Testis (tissue), 2 donors: ENCODE measurements at regions not wholly inside any gene's neighbourhood (a gene's known extent, or its start where the extent isn't known, plus 50 kb on each side); places are given as distances from the start of the nearest gene placed in this dataset.

Experiments
- CTCF ChIP-seq, 3 experiments: fragments of 450-650 bp in 2 of 3; fragments of 200-600 bp in 1 of 3; sonication (generic) in 1 of 3; IDR thresholded peaks; one replicate each; pipeline ENCODE4 v1.5.1; 2016 to 2019; ENCODE audit warnings: antibody characterized with exemption in 3 of 3, mild to moderate bottlenecking in 2 of 3, moderate library complexity in 1 of 3
- POLR2A ChIP-seq: fragments of 450-650 bp; IDR thresholded peaks from one replicate; pipeline ENCODE4 v1.6.1; 2017; ENCODE audit warnings: antibody characterized with exemption, mild to moderate bottlenecking, moderate library complexity

- TF ChIP-seq CTCF (IDR thresholded peaks at IDR 0.05) (no peak), POLR2A (no peak)
Observed at GRCh38 chr5:131064669-131065371, 100.2 kb downstream of the HINT1 start.
